Panc1 (cell line): ENCODE measurements at regions not wholly inside any gene's neighbourhood (a gene's known extent, or its start where the extent isn't known, plus 50 kb on each side); places are given as distances from the start of the nearest gene placed in this dataset.

Source experiments
- ATAC-seq: fragments of 200-7000 bp; cut with Tn5 transposase; 2 replicates; pipeline ENCODE4 v1.9.1; 2020; ENCODE audit warnings: mild to moderate bottlenecking, moderate library complexity
- BruUV-seq: library from RNA; stranded (reverse); fragments of 400-500 nt; replicated peaks from 2 replicates; lab custom pipeline; 2021; lab: Mats Ljungman, UMichigan
- CTCF ChIA-PET: fragments of 300-600 bp; sonication (Branson Sonifier 250); formaldehyde crosslinking; loops from one replicate; lab custom pipeline; 2022; ENCODE audit warnings: antibody characterized with exemption; lab: Charles Lee
- POLR2A ChIA-PET: fragments of 300-600 bp; sonication (Branson Sonifier 250); formaldehyde crosslinking; loops from one replicate; lab custom pipeline; 2022; ENCODE audit warnings: antibody characterized with exemption; lab: Charles Lee
- DNase-seq: peaks from one replicate; pipeline ENCODE4 v3.0.0-alpha.2; 2010; ENCODE audit warnings: low read depth, low spot score
- H3K27ac ChIP-seq: 2 replicates; pipeline ENCODE4 v1.5.1; 2011; ENCODE audit warnings: mild to moderate bottlenecking, low read length, inconsistent platforms
- H3K27me3 ChIP-seq: fragments of 200-500 bp; sonication (Bioruptor generic); 2 replicates; pipeline ENCODE4 v1.6.0; 2014; ENCODE audit warnings: low read length, inconsistent platforms; ENCODE audit not compliant: control insufficient read depth, insufficient read depth
- H3K36me3 ChIP-seq: fragments of 200-500 bp; sonication (Bioruptor generic); 2 replicates; pipeline ENCODE4 v1.5.1; 2014; ENCODE audit warnings: inconsistent platforms, mild to moderate bottlenecking, low read length, moderate library complexity; ENCODE audit not compliant: control insufficient read depth, insufficient read depth
- H3K4me1 ChIP-seq: 2 replicates; pipeline ENCODE4 v1.5.1; 2011; ENCODE audit warnings: inconsistent platforms, mild to moderate bottlenecking, low read length, moderate library complexity; ENCODE audit not compliant: control insufficient read depth, insufficient read depth
- H3K4me3 ChIP-seq, 2 experiments: 2 replicates each; pipeline ENCODE4 v1.5.1; 2011 to 2012; ENCODE audit warnings: low read depth in 2 of 2, low read length in 2 of 2, mild to moderate bottlenecking in 2 of 2, inconsistent platforms in 1 of 2, moderate library complexity in 1 of 2
- H3K9me3 ChIP-seq: fragments of 200-500 bp; sonication (Bioruptor generic); 2 replicates; pipeline ENCODE4 v1.5.1; 2014; ENCODE audit warnings: low read depth, mild to moderate bottlenecking, inconsistent platforms, low read length, moderate library complexity; ENCODE audit not compliant: control insufficient read depth, insufficient read depth
- POLR2AphosphoS5 ChIP-seq: IDR thresholded peaks from 2 replicates; pipeline ENCODE4 v1.6.1; 2012; ENCODE audit warnings: mild to moderate bottlenecking, low read depth, low read length, moderate library complexity
- SIN3A ChIP-seq: IDR thresholded peaks from 2 replicates; pipeline ENCODE4 v1.6.1; 2012; ENCODE audit warnings: low read depth, mild to moderate bottlenecking, low read length, moderate library complexity, borderline replicate concordance; ENCODE audit not compliant: insufficient read depth
- TCF7L2 ChIP-seq: IDR thresholded peaks from 2 replicates; pipeline ENCODE4 v1.6.1; 2011; ENCODE audit warnings: mild to moderate bottlenecking, low read depth, low read length, inconsistent platforms
- in situ Hi-C: cut with HindIII; loops from 2 replicates; pipeline ENCODE4 v1.10.0; 2016; ENCODE audit warnings: low sequenced_read_pairs, low pct_unique_long_range_greater_than_20kb
- intact Hi-C: fragments of 100-400 bp; cut with micrococcal nuclease; formaldehyde crosslinking; loops from one replicate; pipeline ENCODE4 v1.10.0; 2022; ENCODE audit not compliant: unreplicated experiment
- TF ChIP-seq, protein P1 (sequence below), 2 experiments: IDR thresholded peaks; 2 replicates each; pipeline ENCODE4 v1.6.1; 2011 to 2012; ENCODE audit warnings: low read depth in 2 of 2, control low read depth in 1 of 2, low read length in 1 of 2, mild to moderate bottlenecking in 1 of 2, moderate library complexity in 1 of 2; ENCODE audit not compliant: insufficient read depth in 1 of 2
- TF ChIP-seq, protein P2 (sequence below): fragments of 450-650 bp; IDR thresholded peaks from 2 replicates; pipeline ENCODE4 v1.5.1; 2017; ENCODE audit warnings: mild to moderate bottlenecking

DNA sequence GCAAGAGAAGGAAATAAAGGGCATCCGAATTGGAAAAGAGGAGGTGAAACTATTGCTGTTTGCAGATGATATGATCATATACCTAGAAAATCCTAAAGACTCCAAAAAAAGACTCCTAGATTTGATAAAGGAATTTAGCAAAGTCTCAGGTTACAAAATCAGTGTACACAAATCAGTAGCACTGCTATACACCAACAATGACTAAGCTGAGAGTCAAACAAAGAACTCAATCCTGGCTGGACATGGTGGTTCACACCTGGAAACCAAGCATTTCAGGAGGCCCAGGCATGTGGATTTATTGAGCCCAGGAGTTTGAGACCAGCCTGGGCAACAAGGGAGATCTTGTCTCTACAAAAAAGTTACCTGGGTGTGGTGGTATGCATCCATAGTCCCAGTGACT, 188.7 kb upstream of the PLXNC1 start:
- TF ChIP-seq, protein P1, sequence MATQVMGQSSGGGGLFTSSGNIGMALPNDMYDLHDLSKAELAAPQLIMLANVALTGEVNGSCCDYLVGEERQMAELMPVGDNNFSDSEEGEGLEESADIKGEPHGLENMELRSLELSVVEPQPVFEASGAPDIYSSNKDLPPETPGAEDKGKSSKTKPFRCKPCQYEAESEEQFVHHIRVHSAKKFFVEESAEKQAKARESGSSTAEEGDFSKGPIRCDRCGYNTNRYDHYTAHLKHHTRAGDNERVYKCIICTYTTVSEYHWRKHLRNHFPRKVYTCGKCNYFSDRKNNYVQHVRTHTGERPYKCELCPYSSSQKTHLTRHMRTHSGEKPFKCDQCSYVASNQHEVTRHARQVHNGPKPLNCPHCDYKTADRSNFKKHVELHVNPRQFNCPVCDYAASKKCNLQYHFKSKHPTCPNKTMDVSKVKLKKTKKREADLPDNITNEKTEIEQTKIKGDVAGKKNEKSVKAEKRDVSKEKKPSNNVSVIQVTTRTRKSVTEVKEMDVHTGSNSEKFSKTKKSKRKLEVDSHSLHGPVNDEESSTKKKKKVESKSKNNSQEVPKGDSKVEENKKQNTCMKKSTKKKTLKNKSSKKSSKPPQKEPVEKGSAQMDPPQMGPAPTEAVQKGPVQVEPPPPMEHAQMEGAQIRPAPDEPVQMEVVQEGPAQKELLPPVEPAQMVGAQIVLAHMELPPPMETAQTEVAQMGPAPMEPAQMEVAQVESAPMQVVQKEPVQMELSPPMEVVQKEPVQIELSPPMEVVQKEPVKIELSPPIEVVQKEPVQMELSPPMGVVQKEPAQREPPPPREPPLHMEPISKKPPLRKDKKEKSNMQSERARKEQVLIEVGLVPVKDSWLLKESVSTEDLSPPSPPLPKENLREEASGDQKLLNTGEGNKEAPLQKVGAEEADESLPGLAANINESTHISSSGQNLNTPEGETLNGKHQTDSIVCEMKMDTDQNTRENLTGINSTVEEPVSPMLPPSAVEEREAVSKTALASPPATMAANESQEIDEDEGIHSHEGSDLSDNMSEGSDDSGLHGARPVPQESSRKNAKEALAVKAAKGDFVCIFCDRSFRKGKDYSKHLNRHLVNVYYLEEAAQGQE (IDR thresholded peaks at IDR 0.05; ENCODE audit: insufficient read depth in 1 of 2, low read depth in 2 of 2, low read length in 1 of 2): no peak
- TF ChIP-seq, protein P2, sequence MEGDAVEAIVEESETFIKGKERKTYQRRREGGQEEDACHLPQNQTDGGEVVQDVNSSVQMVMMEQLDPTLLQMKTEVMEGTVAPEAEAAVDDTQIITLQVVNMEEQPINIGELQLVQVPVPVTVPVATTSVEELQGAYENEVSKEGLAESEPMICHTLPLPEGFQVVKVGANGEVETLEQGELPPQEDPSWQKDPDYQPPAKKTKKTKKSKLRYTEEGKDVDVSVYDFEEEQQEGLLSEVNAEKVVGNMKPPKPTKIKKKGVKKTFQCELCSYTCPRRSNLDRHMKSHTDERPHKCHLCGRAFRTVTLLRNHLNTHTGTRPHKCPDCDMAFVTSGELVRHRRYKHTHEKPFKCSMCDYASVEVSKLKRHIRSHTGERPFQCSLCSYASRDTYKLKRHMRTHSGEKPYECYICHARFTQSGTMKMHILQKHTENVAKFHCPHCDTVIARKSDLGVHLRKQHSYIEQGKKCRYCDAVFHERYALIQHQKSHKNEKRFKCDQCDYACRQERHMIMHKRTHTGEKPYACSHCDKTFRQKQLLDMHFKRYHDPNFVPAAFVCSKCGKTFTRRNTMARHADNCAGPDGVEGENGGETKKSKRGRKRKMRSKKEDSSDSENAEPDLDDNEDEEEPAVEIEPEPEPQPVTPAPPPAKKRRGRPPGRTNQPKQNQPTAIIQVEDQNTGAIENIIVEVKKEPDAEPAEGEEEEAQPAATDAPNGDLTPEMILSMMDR: no peak
- TF ChIP-seq SIN3A (no peak), TCF7L2 (no peak), POLR2AphosphoS5 (no peak)
- Histone ChIP-seq H3K27me3 (no peaks in the 10 kb centered on the region), H3K4me3 (no peak overlapping the region), H3K36me3 (no peaks in the 10 kb centered on the region), H3K4me1 (no peaks in the 10 kb centered on the region), H3K27ac (no peak overlapping the region), H3K9me3 (no peaks in the 10 kb centered on the region)
- DNase-seq (no peak), ATAC-seq (no peak)
- no TSS peak for BruUV-seq
- intact Hi-C loops: no loop called here
- POLR2A ChIA-PET: no interaction called here
- in situ Hi-C loops: no loop called here
- CTCF ChIA-PET: no interaction called here

DNA sequence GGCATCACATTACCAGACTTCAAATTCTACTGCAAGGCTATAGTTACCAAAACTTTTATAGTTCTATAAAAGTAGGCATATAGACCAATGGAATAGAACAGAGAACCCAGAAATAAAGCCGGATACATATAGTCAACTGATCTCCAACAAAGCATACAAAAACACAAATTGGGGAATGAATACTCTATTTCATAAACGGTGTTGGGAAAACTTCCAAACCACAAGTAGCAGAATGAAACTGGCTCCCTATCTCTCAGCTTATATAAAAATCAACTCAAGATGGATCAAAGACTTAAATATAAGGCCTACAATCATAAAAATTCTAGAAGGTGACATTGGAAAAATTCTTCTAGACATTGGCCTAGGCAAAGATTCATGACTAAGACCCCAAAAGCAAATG, 187.9 kb upstream of the PLXNC1 start:
- no peak for ATAC-seq
- Histone ChIP-seq H3K36me3 (no peaks in the 10 kb centered on the region), H3K9me3 (no peaks in the 10 kb centered on the region), H3K27ac (no peak overlapping the region), H3K4me1 (no peaks in the 10 kb centered on the region), H3K4me3 (no peak overlapping the region), H3K27me3 (no peaks in the 10 kb centered on the region)
- no peak for DNase-seq
- no peak for TF ChIP-seq SIN3A
- no peak for TF ChIP-seq TCF7L2
- no peak for TF ChIP-seq POLR2AphosphoS5
- TF ChIP-seq, protein P2: no peak
- TF ChIP-seq, protein P1 (IDR thresholded peaks at IDR 0.05; ENCODE audit: insufficient read depth in 1 of 2, low read depth in 2 of 2, low read length in 1 of 2): no peak
- BruUV-seq: no TSS peak
- ChIA-PET POLR2A (no interaction called here), CTCF (no interaction called here)
- in situ Hi-C loops: no loop called here
- intact Hi-C loops: no loop called here
